SK-N-MC (cell line): ENCODE measurements at regions not wholly inside any gene's neighbourhood (a gene's known extent, or its start where the extent isn't known, plus 50 kb on each side); places are given as distances from the start of the nearest gene placed in this dataset.

ENCODE experiments used
- DNase-seq: peaks from one replicate; pipeline ENCODE4 v3.0.0-alpha.2; 2011; ENCODE audit warnings: low read depth, low spot score
- H3K27ac ChIP-seq: fragments of 200-600 bp; sonication (generic); 2 replicates; pipeline ENCODE4 v1.5.1; 2016; ENCODE audit warnings: mixed run types
- H3K36me3 ChIP-seq: fragments of 200-600 bp; sonication (generic); 2 replicates; pipeline ENCODE4 v1.6.1; 2017; ENCODE audit warnings: antibody characterized with exemption, low read length, mixed read lengths; ENCODE audit not compliant: insufficient read depth
- H3K4me3 ChIP-seq: fragments of 200-600 bp; sonication (generic); 2 replicates; pipeline ENCODE4 v1.5.1; 2016
- H3K9ac ChIP-seq: fragments of 200-600 bp; sonication (generic); 2 replicates; pipeline ENCODE4 v1.8.0; 2017; ENCODE audit warnings: mixed run types, mixed read lengths; ENCODE audit not compliant: insufficient read length
- H3K9me3 ChIP-seq: fragments of 200-600 bp; sonication (generic); 2 replicates; pipeline ENCODE4 v1.6.1; 2017; ENCODE audit warnings: low read depth, mild to moderate bottlenecking, antibody characterized with exemption, low read length, moderate library complexity, mixed read lengths
- EZH2 ChIP-seq: fragments of 200-600 bp; sonication (generic); IDR thresholded peaks from one replicate; pipeline ENCODE4 v1.6.1; 2017; ENCODE audit warnings: antibody characterized with exemption
- FOXP2 ChIP-seq: optimal IDR thresholded peaks from 2 replicates; pipeline ENCODE3; 2011; ENCODE audit warnings: mild to moderate bottlenecking, moderate library complexity; ENCODE audit not compliant: insufficient read depth; ENCODE audit errors: extremely low read length, control extremely low read depth
- POLR2AphosphoS5 ChIP-seq: IDR thresholded peaks from 2 replicates; pipeline ENCODE4 v1.6.1; 2012; ENCODE audit warnings: mild to moderate bottlenecking, low read depth, low read length, borderline replicate concordance

DNA sequence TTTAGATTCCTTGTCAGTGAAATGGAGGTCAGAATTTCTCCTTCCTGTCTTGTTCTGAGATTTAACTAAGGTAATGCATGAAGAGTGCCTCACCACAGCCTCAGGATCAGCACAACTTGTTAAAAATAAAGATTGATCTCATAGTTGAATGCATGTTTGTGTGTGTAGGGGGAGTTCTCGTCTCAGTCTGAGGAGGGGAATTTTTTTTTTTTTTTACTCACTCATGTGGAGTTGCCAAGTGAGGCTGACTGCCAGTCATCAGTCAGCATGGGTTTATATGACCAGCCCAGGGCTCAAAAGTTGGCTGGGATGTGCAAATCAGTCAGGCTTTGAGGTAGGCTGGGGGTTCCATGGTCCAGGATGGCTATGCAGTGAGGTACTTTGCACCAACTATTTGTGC is 113.2 kb downstream of the FANCF start:
- Histone ChIP-seq H3K9me3 (no peaks in the 10 kb centered on the region), H3K4me3 (no peak overlapping the region), H3K9ac (no peak overlapping the region), H3K27ac (no peak overlapping the region), H3K36me3 (no peaks in the 10 kb centered on the region)
- DNase-seq = no peak
- no peak for TF ChIP-seq EZH2
- TF ChIP-seq POLR2AphosphoS5 = no peak
- no peak for TF ChIP-seq FOXP2

DNA sequence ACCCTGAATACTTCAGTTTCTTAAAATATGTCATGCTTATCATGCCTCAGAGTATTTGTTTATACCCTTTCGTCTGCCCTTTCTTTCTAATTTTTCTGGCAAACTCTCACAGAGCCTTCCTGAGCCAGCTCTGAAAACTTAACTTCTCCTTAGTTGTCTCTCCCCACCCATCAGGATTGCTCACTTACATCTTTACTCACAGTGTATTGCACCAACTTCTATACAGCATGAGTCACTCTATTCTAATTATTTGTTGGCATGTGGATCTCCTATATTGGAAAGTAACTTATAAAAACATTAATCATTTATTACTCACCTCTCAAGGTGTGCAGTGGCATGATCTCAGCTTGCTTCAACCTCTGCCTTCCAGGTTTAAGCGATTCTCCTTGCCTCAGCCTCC is 114.9 kb downstream of the FANCF start:
- DNase-seq = no peak
- no peak overlapping the region for H3K27ac ChIP-seq
- H3K9ac ChIP-seq = no peak overlapping the region
- no peak for TF ChIP-seq FOXP2
- no peak for TF ChIP-seq POLR2AphosphoS5
- no peak overlapping the region for H3K4me3 ChIP-seq
- H3K9me3 ChIP-seq = no peaks in the 10 kb centered on the region
- H3K36me3 ChIP-seq = no peaks in the 10 kb centered on the region

DNA sequence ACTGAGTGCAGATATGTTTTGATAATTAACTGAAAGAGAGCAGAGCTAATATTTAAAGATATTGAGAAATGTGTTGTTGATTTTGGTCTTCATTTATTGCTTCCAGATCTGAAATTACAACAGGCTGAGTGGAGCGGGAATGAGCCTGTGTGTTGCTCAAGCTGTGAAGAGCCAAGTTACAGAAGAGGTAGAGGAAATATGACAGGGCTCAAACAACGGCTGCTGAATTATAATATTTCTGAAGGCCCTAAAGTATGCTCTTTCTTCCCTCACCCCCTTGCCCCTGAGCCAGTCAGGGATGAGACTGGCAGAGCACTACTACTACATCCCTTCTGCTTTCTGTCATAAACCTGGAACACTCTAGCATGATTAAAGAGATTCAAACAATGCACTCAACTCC is 115.6 kb downstream of the FANCF start:
- no peak overlapping the region for H3K9ac ChIP-seq
- no peaks in the 10 kb centered on the region for H3K36me3 ChIP-seq
- TF ChIP-seq EZH2 = no peak
- TF ChIP-seq FOXP2 = no peak
- TF ChIP-seq POLR2AphosphoS5 = no peak

DNA sequence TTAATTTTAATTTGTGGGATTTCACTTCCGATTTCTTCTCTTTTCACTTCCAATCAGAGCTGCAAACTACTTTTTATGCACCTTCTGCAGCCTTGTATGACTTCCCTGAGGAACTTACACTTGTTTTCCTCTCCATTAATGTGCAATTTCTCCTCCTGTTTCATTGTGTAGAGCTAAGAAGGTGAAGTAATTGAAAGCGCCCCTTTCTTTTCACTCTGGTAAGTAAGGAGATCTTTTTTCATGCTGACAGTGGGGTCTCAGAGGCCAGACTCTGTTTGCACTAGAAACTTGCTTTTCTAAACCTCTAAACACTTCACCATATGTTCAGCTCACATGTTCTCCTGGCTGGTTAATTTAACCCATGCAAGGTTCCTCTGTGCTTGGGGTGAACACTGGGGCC is 117.0 kb downstream of the FANCF start:
- no peak for DNase-seq
- Histone ChIP-seq H3K9ac (no peak overlapping the region), H3K4me3 (no peak overlapping the region), H3K36me3 (no peaks in the 10 kb centered on the region), H3K9me3 (no peaks in the 10 kb centered on the region), H3K27ac (no peak overlapping the region)
- TF ChIP-seq FOXP2 (no peak), EZH2 (no peak), POLR2AphosphoS5 (no peak)

More for the DNA sequence above, 115.6 kb downstream of the FANCF start:
- Histone ChIP-seq H3K4me3 (no peak overlapping the region), H3K27ac (no peak overlapping the region), H3K9me3 (no peaks in the 10 kb centered on the region)
- no peak for DNase-seq

DNA sequence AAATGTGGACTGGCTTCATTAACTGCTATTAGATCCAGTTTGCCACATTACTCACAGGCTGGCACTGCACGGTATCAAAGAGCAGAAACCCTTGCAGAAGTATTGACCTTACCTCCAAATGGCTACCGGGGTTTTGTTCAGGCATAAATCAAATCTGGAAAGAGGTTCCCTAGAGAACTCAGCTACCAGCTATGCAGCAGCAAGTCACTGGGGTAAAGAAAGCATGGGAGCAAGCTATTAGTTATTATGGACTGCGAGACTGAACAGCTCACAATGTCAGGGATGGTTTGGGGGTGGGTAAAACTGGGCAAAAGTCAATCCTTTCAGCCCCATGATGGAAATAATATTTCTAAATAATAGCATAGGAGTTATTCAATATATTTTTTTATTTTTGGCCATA is 128.1 kb downstream of the FANCF start:
- Histone ChIP-seq H3K4me3 (no peak overlapping the region), H3K27ac (no peak overlapping the region), H3K9me3 (no peaks in the 10 kb centered on the region), H3K9ac (no peak overlapping the region), H3K36me3 (no peaks in the 10 kb centered on the region)
- no peak for TF ChIP-seq POLR2AphosphoS5
- TF ChIP-seq FOXP2 = no peak
- DNase-seq = no peak

DNA sequence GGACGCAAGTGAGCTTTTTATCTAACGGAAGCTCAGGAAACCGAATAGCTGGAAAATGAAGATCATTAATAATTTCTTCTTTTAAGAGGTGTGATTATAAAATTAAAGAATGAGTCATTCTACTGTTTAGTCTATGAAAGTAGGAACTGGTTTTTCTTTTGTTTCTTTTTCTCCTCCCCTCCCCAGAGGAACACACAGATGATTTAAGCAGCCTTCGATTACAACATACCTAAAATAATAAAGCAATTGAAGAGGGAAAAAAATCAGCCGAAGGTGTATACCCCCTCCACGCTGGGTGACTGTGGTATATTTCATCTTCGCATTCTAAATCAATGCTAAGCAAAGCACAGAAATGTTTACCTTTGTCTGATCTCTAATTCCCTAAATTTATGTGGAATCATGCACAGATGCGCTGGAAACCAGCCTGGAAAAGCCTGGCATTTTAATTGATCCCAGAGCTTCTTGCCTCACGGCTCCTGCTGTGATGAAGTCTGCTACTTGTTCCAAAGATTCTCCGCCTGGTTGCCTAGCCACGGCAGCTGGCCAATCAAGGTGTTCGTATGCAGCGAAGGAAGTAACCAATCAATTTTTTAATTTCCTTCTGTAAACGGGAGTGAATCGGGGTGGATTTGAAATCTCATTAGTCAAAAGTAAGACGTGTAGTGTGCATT is 133.9 kb downstream of the FANCF start:
- DNase-seq = peak; percentile 22
- no peaks in the 10 kb centered on the region for H3K9me3 ChIP-seq
- peak overlapping the region; percentile 59 for H3K4me3 ChIP-seq

DNA sequence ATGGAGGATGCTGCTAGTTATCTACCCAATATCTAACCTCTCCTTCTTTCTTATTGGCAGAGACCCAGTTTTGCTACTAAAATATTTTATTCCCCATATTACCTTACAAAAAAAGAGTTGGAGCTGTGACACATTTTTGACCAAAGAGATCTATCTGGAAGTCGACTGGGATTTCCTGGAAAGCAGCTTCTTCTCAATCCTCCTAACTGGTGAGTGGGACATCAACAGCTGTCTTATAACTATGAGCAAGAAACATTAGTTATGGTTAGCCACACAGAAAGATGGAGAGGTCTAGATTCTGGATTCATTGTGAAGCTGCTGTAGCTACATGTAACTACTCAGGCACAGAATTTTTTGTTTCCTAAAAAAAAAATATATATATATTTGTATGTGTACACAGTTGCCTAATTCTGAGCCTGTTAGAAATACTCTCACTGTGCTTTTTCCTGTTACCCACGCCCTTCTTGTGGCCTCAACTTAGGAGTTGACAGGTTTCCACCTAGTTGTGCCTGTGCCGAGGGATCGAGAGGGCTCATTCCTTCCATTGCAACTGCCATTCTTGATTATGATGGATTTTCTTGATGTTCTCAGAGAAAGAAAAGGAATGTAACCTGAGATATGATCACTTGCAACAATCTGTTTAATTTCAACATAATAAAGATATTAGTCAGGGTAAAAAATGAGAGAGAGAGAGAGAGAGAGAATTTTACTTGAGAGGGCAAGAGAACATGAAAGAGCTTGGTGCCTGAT is 142.0 kb downstream of the SLC17A6 start:
- no peak for TF ChIP-seq FOXP2
- no peak for TF ChIP-seq EZH2
- no peak for TF ChIP-seq POLR2AphosphoS5
- H3K4me3 ChIP-seq = no peak overlapping the region
- no peak for DNase-seq
- H3K9ac ChIP-seq = no peak overlapping the region
- H3K9me3 ChIP-seq = no peaks in the 10 kb centered on the region
- no peak overlapping the region for H3K27ac ChIP-seq
- H3K36me3 ChIP-seq = no peaks in the 10 kb centered on the region

More for the DNA sequence above, 133.9 kb downstream of the FANCF start:
- no peak overlapping the region for H3K27ac ChIP-seq
- no peak for TF ChIP-seq FOXP2
- no peak for TF ChIP-seq POLR2AphosphoS5
- TF ChIP-seq EZH2 = no peak
- H3K9ac ChIP-seq = no peak overlapping the region
- H3K36me3 ChIP-seq = no peaks in the 10 kb centered on the region

DNA sequence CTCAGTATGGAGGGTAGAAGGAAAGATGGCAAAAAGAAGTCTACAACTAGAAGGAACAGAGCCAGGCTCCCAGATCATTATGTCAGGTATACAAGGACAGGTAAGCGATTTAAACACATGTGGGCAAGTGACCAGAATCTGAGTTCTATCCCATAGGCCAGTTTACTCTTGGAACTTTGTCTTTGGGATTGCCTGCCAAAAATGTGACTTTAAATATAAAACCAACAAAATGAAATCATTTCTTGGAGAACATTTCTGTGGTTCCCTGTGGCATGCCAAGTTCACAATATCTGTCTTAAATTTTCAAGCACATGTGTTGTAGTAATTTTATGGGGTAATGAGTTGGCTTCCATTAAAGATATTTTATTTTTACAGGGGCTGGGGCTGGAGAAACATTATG is 141.0 kb downstream of the SLC17A6 start:
- H3K9ac ChIP-seq = no peak overlapping the region
- DNase-seq = no peak
- no peaks in the 10 kb centered on the region for H3K9me3 ChIP-seq
- H3K36me3 ChIP-seq = no peaks in the 10 kb centered on the region
- no peak overlapping the region for H3K27ac ChIP-seq
- H3K4me3 ChIP-seq = no peak overlapping the region
- TF ChIP-seq EZH2 (no peak), POLR2AphosphoS5 (no peak), FOXP2 (no peak)

DNA sequence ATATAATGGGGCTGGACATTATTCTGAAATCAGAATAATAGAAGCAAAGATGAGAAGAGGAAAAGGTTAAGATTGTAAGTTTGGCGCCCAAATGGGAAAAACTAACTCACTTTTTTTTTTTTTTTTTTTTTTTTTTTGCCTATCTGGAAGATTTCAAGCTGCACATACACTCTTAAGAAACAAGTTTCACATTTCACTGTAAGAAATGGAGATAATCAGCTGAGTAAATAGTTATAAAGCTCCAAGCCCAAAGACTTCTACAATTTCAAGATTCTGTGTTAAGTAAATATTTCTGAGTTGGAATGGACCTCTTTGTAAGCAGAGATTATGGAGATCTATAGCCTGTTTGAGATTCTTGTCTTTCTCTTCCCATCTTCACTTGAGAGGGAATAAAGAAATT is 140.0 kb downstream of the SLC17A6 start:
- Histone ChIP-seq H3K9ac (no peak overlapping the region), H3K36me3 (no peaks in the 10 kb centered on the region), H3K9me3 (no peaks in the 10 kb centered on the region), H3K4me3 (no peak overlapping the region), H3K27ac (no peak overlapping the region)
- no peak for DNase-seq
- TF ChIP-seq EZH2 (no peak), FOXP2 (no peak), POLR2AphosphoS5 (no peak)
